Uterus (tissue), 3 donors: ENCODE measurements at regions not wholly inside any gene's neighbourhood (a gene's known extent, or its start where the extent isn't known, plus 50 kb on each side); places are given as distances from the start of the nearest gene placed in this dataset.
A peak's percentile ranks its signal among the peaks of the same experiment; 100 is the strongest.

Experiments
- DNase-seq, 2 donors: peaks; one replicate each; pipeline ENCODE4 v3.0.0-alpha.2; 2019 to 2020
- H3K27ac ChIP-seq, 2 donors: fragments of 200-600 bp; sonication (generic); 1 replicate in 1 of 2; 2 replicates in 1 of 2; pipeline ENCODE4 v1.5.1; 2016 to 2018
- H3K27me3 ChIP-seq, 2 donors: fragments of 200-600 bp; sonication (generic); one replicate each; pipeline ENCODE4 v1.5.1; 2018 to 2019; ENCODE audit warnings: control low read depth in 1 of 2
- H3K36me3 ChIP-seq, 2 donors: fragments of 200-600 bp; sonication (generic); one replicate each; pipeline ENCODE4 v1.5.1; 2019; ENCODE audit warnings: control low read depth in 1 of 2
- H3K4me1 ChIP-seq, 2 donors: fragments of 200-600 bp; sonication (generic); one replicate each; pipeline ENCODE4 v1.5.1; 2018 to 2019; ENCODE audit warnings: control low read depth in 1 of 2
- H3K4me3 ChIP-seq, 2 donors: fragments of 200-600 bp; sonication (generic); 1 replicate in 1 of 2; 2 replicates in 1 of 2; pipeline ENCODE4 v1.5.1; 2018 to 2019; ENCODE audit warnings: mild to moderate bottlenecking in 1 of 2
- H3K9me3 ChIP-seq, 2 donors: fragments of 200-600 bp; sonication (generic); one replicate each; pipeline ENCODE4 v1.5.1; 2019; ENCODE audit warnings: control low read depth in 1 of 2
- CTCF ChIP-seq, 4 experiments: fragments of 200-600 bp in 2 of 4; fragments of 450-650 bp in 2 of 4; sonication (generic) in 2 of 4; IDR thresholded peaks; one replicate each; pipeline ENCODE4 v1.5.1; 2016 to 2019; ENCODE audit warnings: antibody characterized with exemption in 4 of 4, mild to moderate bottlenecking in 2 of 4, moderate library complexity in 1 of 4
- POLR2A ChIP-seq, 2 donors: fragments of 450-650 bp; IDR thresholded peaks; one replicate each; pipeline ENCODE4 v1.6.1; 2016; ENCODE audit warnings: antibody characterized with exemption in 2 of 2, mild to moderate bottlenecking in 1 of 2, moderate library complexity in 1 of 2
- intact Hi-C: fragments of 100-400 bp; cut with DNase I; formaldehyde crosslinking; loops from one replicate; pipeline ENCODE4 v1.15.1; 2023; ENCODE audit warnings: low total_unique reads
- donor health status: DM: yes; HTN: yes; CAD: no.

GRCh38 chr6:110534731-110535492 is 58.5 kb upstream of the SLC22A16 start:
- H3K27me3 ChIP-seq: no peaks in the 10 kb centered on the region
- no peak for DNase-seq
- no peaks in the 10 kb centered on the region for H3K36me3 ChIP-seq
- no peaks in the 10 kb centered on the region for H3K4me1 ChIP-seq
- intact Hi-C loops: no loop called here
- H3K9me3 ChIP-seq: no peaks in the 10 kb centered on the region
- TF ChIP-seq CTCF (IDR thresholded peaks at IDR 0.05) (no peak), POLR2A (IDR thresholded peaks at IDR 0.05) (no peak)
- no peak overlapping the region for H3K27ac ChIP-seq
- no peak overlapping the region for H3K4me3 ChIP-seq

GRCh38 chr6:110532431-110532830 is 56.0 kb upstream of the SLC22A16 start:
- Histone ChIP-seq H3K27me3 (no peaks in the 10 kb centered on the region), H3K4me1 (no peaks in the 10 kb centered on the region), H3K27ac (no peak overlapping the region), H3K36me3 (no peaks in the 10 kb centered on the region), H3K4me3 (no peak overlapping the region), H3K9me3 (no peaks in the 10 kb centered on the region)
- DNase-seq: no peak
- intact Hi-C loops: no loop called here
- TF ChIP-seq CTCF (IDR thresholded peaks at IDR 0.05) (no peak), POLR2A (IDR thresholded peaks at IDR 0.05) (no peak)

GRCh38 chr6:110530671-110531070 is 54.3 kb upstream of the SLC22A16 start:
- Histone ChIP-seq H3K4me1 (no peaks in the 10 kb centered on the region), H3K9me3 (no peaks in the 10 kb centered on the region), H3K27me3 (no peaks in the 10 kb centered on the region), H3K4me3 (no peak overlapping the region), H3K36me3 (no peaks in the 10 kb centered on the region), H3K27ac (no peak overlapping the region)
- TF ChIP-seq POLR2A (IDR thresholded peaks at IDR 0.05): no peak
- TF ChIP-seq CTCF (IDR thresholded peaks at IDR 0.05): no peak
- DNase-seq: no peak
- intact Hi-C loops: no loop called here

- DNase-seq: no peak
- intact Hi-C loops: no loop called here
- Histone ChIP-seq H3K4me3 (no peak overlapping the region), H3K36me3 (no peaks in the 10 kb centered on the region), H3K27ac (no peak overlapping the region), H3K27me3 (no peaks in the 10 kb centered on the region), H3K9me3 (no peaks in the 10 kb centered on the region), H3K4me1 (no peaks in the 10 kb centered on the region)
- no peak for TF ChIP-seq CTCF (IDR thresholded peaks at IDR 0.05)
- TF ChIP-seq POLR2A (IDR thresholded peaks at IDR 0.05): no peak
Measured at GRCh38 chr6:110529907-110530306, 53.5 kb upstream of the SLC22A16 start.

GRCh38 chr6:110529355-110529754 is 52.9 kb upstream of the SLC22A16 start:
- Histone ChIP-seq H3K27me3 (no peaks in the 10 kb centered on the region), H3K27ac (peak overlapping the region in 1 of 2 donors; percentile 31), H3K4me3 (no peak overlapping the region), H3K9me3 (no peaks in the 10 kb centered on the region), H3K36me3 (no peaks in the 10 kb centered on the region), H3K4me1 (no peaks in the 10 kb centered on the region)
- no peak for TF ChIP-seq POLR2A (IDR thresholded peaks at IDR 0.05)
- TF ChIP-seq CTCF (IDR thresholded peaks at IDR 0.05): no peak
- no peak for DNase-seq
- intact Hi-C loops: no loop called here
